Suprapubic skin (tissue), 3 donors: ENCODE measurements at regions not wholly inside any gene's neighbourhood (a gene's known extent, or its start where the extent isn't known, plus 50 kb on each side); places are given as distances from the start of the nearest gene placed in this dataset.

Source experiments
- CTCF ChIP-seq, 2 donors: fragments of 200-600 bp in 1 of 2; fragments of 450-650 bp in 1 of 2; sonication (generic) in 1 of 2; IDR thresholded peaks; one replicate each; pipeline ENCODE4 v1.5.1; 2016 to 2019; ENCODE audit warnings: antibody characterized with exemption in 2 of 2, mild to moderate bottlenecking in 1 of 2, moderate library complexity in 1 of 2
- POLR2A ChIP-seq, 2 donors: fragments of 450-650 bp; IDR thresholded peaks; one replicate each; pipeline ENCODE4 v1.6.1; 2017; ENCODE audit warnings: antibody characterized with exemption in 2 of 2, mild to moderate bottlenecking in 2 of 2, moderate library complexity in 2 of 2

GRCh38 chr9:107872457-107873192 is 383.1 kb upstream of the KLF4 start:
- TF ChIP-seq CTCF (IDR thresholded peaks at IDR 0.05) = no peak
- TF ChIP-seq POLR2A (IDR thresholded peaks at IDR 0.05) = no peak
